MM.1S (cell line): ENCODE measurements at regions not wholly inside any gene's neighbourhood (a gene's known extent, or its start where the extent isn't known, plus 50 kb on each side); places are given as distances from the start of the nearest gene placed in this dataset.

Experiments
- CTCF ChIP-seq: fragments of 300-600 bp; sonication (generic); IDR thresholded peaks from 2 replicates; pipeline ENCODE4 v1.5.1; 2016; ENCODE audit warnings: antibody characterized with exemption, low read length, mixed read lengths
- EZH2 ChIP-seq: fragments of 300-600 bp; sonication (generic); optimal IDR thresholded peaks from 2 replicates; pipeline ENCODE3; 2017; ENCODE audit warnings: low read depth, mild to moderate bottlenecking, antibody characterized with exemption, low read length, mixed read lengths
- EZH2phosphoT487 ChIP-seq: fragments of 300-600 bp; sonication (generic); IDR thresholded peaks from 2 replicates; pipeline ENCODE4 v1.6.1; 2018; ENCODE audit warnings: antibody characterized with exemption, low read length

DNA sequence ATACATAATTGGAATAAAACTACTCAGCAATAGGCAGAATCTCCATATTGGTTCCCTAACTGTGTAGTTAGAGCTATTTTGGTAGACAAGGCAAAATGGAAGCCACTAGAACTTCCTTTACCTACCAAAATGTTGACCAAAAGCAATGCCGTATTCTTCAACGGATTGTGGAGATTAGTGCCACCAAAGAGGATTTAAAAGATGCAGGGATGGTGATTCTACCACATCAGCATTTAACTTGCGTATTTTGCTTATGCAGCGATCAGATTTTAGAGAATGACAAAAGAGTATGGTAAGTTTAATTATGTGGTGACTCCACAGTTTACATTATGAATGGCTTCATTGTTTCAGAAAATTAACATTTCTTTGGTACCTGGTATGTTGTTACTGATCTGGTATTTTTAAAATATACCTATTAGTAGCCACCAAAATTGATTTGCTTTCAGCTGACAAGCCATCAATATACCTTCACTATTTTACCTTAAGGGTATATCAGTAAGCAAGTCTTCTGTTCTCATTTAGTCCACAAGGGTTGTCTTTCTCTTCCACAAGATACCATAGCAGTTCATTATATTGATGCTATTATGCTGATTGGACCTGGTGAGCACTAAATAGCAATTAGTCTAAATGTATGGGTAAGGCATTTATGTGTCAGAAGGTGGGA is 1910.7 kb upstream of the PRR20A start:
- TF ChIP-seq CTCF (no peak), EZH2 (no peak), EZH2phosphoT487 (no peak)
